Fibroblast of peridontal ligament (primary cell): ENCODE measurements at regions not wholly inside any gene's neighbourhood (a gene's known extent, or its start where the extent isn't known, plus 50 kb on each side); places are given as distances from the start of the nearest gene placed in this dataset.
A peak's percentile ranks its signal among the peaks of the same experiment; 100 is the strongest.
"Not testable (repeated sequence)": the region's sequence is repeated elsewhere in the genome, so short reads cannot be mapped to it uniquely, and the experiment has no call there.

Experiments used
- DNase-seq: peaks from one replicate; pipeline ENCODE4 v3.0.0-alpha.2; 2010; ENCODE audit errors: extremely low read depth

DNA sequence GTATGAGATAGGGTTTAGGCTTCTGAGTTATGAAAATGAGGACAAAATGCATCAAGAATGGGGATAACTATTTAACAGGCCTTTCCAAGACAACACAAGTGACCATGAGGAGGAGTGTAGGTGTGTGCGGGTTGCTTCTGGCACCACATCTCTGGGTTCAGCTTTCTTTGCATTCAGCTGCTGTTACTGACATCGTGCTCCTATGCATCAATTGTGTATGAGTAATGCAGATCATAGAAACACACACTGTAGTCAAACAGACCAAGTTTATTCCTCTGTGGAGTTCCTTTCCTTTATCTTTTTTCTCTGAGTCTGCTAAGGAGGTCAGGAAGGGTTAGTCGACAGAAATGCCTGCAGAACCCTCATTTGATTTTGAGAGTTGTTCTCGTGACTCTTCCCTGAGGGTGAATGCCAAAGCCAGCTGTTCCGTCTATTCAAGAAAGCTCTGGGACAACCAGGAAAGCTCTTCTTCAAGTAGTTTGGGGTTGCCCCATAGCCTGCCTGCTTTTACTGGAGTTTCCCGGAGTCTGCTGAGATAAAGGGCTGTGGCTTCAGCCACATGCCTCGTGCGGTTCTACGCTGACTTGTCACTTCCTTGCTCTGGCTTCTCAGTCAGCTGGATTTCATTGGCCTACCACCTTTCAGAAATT lies 136.7 kb upstream of the TLE3 start:
- DNase-seq: peak; percentile 34

DNA sequence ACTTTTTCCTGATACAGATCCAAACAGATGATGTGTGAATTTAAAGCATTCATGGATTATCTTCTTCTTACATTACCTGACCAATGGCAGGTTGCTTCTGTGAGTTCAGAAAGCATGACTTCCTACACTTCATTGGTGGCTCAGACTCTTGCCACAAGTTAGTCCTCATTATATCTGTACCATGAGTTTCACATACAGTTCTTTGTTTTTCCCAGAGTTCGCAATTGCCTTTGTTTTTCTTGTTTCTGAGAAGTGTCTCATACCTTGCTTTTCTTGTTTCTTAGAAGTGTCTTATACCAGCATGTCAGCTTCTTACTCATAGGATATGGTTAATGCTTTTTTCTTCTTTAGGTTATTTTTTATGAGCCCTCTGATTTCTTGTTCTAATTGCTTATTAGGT lies 133.8 kb upstream of the TLE3 start:
- no peak for DNase-seq

GRCh38 chr15:70227918-70228317 lies 130.2 kb upstream of the TLE3 start:
- DNase-seq: not testable (repeated sequence)

DNA sequence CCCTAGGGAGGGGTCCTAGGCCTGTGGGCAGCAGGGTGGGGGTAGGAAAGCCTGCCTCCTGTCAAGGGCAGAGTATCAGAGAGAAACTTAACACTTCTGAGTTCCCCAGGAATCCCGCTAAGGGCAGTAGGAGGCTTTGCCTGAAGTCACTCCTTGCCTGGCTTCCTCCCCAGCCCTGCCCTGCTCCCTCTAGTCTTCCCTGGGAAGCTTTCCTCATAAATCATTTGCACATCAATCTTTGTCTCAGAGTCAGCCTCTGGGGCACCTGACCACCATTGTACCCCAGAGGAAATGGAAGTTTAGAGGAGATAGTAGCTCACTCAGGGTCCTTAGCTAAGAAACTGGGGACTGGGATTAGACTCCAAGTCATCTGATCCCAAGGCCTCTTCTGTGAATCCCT lies 129.4 kb upstream of the TLE3 start:
- no peak for DNase-seq

GRCh38 chr15:70226337-70226980 lies 128.7 kb upstream of the TLE3 start:
- no peak for DNase-seq

DNA sequence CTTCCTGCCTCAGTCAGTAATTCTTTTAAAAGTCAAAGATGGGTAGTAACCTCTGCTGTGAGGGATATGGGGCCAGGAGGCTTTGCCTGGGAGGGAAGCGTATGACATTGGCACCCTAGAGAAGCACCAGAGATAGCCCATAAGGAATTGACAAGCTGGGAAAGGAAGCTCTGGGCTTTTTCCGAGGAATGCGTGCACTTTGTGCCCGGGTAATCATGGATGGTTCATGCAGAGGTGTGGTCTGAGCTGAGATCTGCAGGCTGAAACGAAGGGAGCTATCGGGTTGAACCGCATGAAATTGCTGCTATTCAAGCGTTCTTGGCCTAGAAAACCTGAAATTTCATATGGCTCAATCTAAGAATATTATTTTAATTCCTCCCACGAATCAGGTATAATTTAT lies 127.7 kb upstream of the TLE3 start:
- DNase-seq: no peak

- DNase-seq: no peak
Observed at GRCh38 chr15:70222606-70223005, 124.9 kb upstream of the TLE3 start.

- no peak for DNase-seq
Observed at GRCh38 chr15:70220490-70221096, 122.9 kb upstream of the TLE3 start.

DNA sequence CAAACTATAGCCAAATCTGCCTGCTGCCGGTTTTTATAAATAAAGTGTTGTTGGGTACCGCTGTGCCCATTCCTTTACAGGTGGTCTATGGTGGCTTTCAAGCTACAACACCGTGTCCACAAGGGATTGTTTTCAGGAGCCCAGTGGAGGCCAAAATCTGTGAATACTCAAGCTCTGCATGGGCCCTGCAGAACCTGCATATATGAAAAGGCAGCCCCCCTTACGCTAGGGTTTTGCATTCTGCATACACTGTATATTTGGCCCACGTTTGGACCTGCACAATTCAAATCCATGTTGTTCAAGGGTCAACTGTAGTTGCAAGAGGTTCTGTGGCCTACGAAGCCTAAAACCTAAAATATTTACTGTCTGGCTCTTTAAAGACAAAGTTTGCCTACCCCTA lies 122.2 kb upstream of the TLE3 start:
- no peak for DNase-seq

DNA sequence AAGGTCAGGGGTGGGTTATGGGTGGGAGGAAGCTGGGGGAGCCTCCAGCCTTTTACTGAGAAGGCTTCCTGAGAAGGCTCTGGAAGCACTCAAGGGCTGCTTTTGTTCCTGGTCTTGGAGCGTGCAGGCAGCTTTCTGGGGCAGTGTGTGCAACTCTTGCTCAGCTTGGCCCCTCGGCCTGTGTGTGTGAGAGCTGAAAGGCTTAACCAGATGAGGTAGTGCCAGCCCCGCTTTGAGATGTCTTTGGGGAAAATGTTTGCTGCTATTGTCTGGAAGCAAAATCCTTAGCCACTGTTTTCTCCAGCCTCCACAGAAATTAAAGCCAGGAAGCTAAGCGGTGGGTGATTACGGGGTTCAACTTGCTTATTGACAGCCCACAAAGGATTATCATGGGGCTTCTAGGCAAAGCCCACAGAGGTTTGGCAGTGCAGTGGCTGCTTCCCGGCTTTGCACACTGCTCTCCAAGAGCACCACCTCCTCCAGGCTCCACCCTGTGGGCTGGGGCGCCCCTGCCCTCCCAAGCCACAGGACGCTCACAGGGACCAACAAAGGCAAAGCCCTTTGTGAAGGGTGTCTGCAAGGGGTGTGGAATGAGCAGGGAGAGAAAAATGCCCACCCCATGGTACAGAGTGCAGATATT lies 121.7 kb upstream of the TLE3 start:
- DNase-seq: no peak

DNA sequence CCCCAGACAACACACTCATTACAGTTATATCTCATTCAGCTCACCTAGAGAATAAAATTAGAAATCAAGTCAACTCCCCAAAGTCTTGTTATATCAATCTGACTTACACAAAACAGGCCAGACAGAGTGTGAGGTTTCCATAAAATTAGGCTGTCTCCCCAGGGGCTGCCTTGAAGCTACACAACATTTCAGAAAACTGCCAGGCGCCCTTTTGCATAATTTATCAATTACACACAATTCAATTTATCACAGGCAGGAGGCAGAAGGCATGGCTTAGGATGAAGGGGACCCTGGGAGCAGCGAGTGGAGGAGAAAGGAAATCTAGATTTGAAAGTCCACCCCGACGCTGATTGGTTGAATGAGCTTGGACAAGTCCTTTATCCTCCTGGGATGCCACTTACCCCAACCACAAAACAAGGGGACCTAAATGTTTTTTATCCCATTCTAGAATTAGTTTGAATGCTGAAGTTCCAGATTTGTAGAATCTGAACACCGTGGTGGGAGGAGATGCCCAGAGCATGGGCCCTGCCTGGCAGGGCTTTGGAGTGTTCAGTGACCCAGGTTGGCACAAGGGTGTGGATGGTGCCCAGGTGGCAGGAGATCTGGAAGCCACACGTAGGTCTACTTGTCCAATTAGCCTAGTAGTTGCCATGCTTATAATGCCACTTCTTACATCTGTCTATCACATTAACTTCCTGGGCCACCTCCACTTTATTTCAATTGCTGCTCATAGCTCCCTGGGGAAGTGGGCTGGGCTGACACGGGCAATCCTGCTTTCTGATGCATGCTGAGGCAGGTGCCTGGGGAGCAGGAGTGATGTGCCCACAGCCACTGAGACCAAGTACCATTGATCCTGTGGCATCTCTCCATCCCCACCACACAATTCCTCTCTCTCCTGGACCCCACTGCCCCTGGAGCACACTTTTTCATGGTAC lies 119.8 kb upstream of the TLE3 start:
- no peak for DNase-seq

DNA sequence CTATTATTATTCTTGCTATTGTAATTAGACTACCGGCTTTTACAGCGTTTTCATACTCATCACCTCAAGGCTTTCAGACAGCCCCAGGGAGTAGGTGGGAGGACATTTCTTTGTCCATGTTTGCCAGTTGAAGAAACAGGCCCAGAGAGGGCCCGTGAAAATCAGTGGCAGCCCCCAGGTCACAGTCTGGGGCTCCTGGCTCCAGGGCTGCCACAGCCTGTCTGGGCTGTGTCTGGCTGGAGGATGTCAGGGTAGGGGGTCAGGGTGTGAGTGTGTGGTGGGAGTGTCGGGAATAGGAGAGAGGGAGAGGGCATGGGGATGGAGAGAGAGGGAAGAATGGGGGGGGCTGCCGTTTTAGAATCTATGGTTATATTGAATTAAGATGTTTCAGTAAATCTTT lies 118.2 kb upstream of the TLE3 start:
- no peak for DNase-seq

DNA sequence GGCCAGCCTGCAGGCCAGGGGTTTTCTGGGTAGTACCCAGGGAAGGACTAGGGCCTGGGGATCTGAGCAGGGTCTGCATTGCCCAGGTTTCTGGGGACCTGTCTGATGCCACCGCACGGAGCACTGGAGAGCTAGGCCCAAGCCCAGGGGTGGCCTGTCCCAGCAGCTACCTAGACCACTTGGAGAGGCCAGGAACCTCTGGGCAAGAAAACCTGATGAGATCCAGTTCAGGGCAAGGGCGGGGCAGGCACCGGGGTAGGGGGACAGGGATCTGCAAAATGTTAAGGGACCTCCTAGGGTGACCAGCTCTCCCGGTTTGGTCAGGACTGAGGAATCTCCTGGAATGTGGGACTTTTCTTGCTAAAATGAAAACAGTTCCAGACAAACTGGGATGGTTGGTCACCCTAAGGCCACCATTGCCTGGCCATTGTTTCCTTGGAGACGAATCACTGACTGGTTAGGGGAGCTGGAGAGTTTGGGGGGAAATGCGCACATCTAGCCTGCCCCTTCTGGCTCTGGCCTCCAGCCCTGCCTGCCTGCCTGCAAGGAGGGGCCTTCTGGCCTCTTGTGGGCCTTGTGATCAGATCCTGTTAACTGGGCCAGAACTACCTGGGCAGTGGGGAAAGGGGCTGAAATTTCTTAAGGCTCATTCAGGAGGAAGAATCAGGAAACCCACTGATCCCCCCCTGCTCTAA lies 117.4 kb upstream of the TLE3 start:
- no peak for DNase-seq

GRCh38 chr15:70214276-70214675 lies 116.6 kb upstream of the TLE3 start:
- DNase-seq: no peak

DNA sequence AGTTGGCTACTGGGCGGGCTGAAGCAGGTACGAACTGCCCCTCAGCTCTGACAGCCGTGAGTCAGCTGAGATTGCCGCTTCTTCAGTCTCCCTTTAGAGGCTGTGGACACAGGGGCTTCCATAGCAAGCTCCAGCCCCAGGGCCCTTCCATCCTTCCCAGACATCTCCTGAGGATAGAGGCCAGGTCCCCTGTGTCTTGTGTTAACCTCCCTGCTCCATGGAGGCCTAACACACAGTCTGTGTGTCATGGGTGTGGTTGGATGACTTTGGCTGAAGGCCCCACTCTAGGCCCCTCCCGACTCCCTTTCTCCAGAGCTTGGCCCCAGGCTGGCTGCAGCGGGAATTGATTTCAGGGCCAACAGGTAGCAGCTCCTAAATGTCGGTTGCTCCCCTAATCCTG lies 116.1 kb upstream of the TLE3 start:
- no peak for DNase-seq

DNA sequence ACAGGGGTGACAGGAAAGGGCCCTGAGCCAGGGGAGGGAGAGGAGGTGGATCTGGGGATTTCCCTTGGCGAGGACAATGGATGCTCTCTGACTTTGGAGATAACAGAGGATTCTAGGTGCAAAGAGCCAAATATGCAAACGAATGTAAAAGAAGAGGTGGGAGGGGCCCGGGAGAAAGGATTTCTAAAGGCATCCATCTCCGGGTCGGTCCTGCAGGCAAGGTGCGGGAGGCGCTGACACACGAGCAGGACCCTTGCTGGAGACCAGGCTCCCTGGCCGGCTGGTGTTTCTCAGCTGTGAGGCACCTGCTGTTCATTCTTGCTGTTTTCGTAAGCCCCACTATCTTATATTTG lies 115.2 kb upstream of the TLE3 start:
- no peak for DNase-seq

DNA sequence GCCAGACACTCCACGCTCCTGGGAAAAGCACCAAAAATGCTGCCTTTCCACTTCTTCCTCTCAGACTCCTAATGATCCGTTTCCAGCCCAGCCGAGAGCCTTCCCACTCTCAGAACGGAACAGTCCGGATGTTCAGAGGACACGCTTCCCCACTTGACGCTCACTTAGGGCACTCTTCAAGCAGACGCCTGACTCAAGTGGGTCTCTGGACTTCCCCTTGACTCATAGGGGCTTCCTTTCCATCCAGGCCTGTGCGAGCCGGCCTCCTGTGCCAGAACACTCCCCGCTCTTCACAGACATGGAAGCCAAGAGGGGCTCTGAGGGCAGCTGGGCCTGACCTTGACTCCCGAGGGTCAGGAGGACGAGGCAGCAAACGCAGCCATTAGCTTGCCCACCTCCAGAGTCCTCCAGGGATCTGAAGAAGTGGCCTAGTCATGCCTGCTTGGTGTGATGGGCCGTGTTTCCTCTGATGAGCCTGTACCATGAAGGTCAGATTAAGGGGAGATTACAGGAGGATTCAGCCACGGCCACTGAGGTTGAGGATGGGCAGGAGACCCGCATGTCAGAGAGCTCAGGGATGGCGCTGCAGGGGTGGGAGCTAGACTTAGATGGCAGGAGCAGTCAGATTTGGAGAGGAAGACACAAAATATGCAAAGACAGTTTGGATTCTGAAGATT lies 114.7 kb upstream of the TLE3 start:
- DNase-seq: no peak

DNA sequence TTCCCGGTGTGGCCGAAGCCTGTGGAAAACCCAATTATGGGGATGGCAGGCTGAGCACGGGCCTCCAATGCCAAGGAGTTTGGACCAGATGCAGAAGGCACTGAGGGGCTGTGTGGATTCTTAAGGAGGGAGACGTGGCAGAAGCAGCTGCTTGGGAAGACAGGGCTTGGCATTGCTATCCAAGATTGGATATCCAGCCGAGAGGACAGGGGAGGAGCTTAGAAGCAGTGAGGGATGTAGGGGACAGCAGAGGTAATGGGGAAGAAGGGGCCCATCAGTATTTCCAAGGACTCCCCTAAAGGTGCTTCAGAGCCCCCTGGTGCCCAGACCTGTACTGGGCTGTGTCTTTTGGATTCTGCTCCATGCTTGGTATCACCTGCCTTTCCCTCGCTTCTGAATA lies 112.8 kb upstream of the TLE3 start:
- DNase-seq: no peak

DNA sequence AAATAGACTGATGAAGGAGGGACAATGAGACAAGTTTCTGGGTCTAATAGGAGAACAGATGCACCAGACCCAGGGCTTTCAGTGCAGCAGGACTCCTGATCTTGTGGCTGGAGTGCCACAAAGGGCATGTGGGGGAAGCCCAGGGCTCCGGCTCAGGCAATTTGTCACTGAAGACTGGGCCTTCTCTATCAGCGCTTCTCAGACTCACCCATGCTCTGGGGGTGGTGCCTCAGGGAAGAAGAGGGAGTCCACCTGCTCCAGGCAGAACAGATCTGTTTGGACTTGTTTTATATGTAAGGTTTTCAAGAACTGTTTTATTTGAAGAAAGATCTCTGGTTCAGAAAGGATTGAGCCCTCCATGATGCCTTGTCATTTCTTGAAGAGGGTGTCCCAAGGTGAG lies 112.4 kb upstream of the TLE3 start:
- DNase-seq: no peak

DNA sequence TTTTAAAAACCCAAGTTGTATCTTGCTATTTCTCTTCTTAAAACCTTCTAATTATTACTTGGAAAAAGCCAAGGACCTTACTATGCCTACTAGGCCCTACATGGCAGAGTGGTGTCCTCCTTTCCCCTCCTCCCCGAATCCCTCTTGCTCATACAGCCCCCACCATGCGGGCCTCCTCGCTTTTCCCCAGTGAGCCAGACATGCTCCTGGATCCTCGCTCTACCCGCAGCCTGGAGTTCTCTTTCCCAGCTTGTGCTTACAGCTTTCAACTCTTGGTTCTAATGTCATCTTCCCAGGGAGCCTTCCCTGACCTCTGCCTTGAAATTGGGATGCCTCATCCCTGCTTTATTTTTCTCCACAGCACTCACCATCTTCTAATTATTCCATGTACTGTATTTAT lies 111.8 kb upstream of the TLE3 start:
- DNase-seq: no peak

- DNase-seq: no peak
Observed at GRCh38 chr15:70208332-70208731, 110.6 kb upstream of the TLE3 start.
